DMS153 treated with DMSO at 0.1 percent for 48 hours (cell line): ENCODE measurements at regions not wholly inside any gene's neighbourhood (a gene's known extent, or its start where the extent isn't known, plus 50 kb on each side); places are given as distances from the start of the nearest gene placed in this dataset.

Experiments
- DNase-seq: peaks from one replicate; lab custom pipeline; 2025; ENCODE audit not compliant: unreplicated experiment; lab: John Stamatoyannopoulos, UW

- DNase-seq, result no peak
Observed at GRCh38 chr14:61847861-61848260, 85.6 kb downstream of the SNAPC1 start.

DNA sequence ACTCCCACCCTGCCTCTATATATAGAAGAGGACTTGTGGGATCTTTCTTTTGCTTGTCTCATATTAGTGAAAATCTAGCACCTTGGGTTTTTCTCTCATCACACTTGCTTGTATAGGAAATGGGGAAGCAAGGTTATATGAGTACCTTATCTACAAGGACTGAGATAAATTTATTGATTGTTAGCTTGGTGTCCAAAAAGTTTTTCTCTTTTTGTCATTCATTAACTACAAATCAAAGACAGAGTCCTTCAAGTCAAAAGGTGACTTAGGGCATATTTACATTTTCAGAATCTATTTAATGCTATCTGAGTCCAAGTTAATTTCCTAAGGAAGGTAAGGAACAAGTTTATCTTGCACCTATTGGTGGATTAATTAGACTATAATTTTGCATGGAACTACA, 92.7 kb downstream of the SNAPC1 start:
- DNase-seq, result no peak

DNA sequence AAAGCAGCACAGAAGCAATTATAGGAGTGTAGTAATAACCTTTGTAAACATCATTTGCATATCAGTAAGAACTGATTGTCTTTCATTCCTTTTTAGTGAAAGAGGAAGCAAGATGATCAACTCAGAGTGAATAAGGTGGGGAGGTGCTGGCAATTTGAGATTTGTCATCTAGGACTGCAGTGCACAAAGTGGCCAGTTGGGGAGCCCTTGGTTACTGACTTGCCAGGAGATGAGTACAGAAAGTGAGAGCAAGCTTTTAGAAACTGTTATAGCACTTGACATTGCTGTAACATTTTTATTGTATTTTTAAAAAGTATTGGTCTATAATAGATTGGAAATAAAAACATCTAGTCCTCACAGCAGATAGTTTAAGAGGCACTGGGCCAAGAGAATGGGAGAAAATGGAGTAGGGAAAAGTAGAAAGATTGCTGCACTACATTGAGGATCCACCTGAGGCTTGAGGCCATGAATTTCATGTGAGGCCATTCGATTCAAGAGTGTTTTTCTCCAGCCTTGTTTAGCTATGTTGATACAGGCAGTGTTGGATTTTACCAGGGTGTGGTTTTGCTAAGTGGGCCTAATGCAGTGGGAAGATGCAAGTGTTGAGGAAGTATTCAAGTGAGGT, 98.2 kb downstream of the SNAPC1 start:
- DNase-seq, result no peak

DNA sequence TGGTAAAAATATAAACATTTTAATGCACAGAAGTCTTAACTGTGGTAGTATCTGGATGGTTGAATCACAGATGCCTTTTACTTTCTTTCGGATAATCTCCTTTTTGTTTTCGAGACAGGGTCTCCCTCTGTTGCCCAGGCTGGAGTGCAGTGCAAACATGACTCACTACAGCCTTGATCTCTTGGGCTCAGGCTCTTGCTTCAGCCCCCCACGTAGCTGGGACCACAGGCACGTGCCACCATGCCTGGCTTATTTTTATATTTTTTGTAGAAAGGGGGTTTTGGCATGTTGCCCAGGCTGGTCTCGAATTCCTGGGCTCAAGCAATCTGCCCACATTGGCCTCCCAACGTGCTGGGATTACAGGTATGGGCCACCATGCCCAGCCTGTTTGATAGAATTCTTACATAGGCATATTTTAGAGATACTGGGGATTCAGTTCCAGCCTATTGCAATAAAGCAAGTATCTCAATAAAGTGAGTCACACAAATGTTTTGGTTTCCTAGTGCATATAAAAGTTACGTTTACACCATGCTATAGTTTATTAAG, 99.2 kb downstream of the SNAPC1 start:
- no peak for DNase-seq

DNA sequence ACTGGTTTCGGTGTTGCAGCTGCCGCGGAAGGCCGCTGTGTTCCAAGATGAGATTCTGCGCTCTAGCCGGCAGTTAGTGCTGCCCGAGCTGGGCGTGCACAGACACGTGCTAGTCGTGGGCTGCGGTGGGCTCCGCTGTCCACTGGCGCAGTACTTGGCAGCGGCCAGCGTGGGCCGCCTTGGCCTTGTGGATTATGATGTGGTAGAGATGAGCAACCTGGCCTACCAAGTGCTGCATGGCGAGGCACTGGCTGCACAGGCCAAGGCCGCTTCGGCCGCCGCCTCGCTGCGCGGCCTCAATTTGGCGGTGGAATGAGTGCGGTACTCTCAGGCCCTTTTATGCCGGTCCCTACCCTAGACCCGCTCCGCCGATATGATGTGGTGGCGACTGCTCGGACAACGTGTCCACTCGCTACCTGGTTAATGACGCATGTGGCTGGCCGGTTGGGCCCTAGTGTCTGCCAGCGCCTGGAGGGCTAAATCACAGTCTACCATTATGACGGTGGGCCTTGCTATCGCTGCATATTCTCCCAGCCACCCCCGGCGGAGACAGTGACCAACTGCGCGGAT, 102.2 kb downstream of the SNAPC1 start:
- DNase-seq, result no peak

- no peak for DNase-seq
Observed at GRCh38 chr14:61866932-61867920, 105.0 kb downstream of the SNAPC1 start.

- no peak for DNase-seq
Observed at GRCh38 chr14:61868846-61869245, 106.6 kb downstream of the SNAPC1 start.

- no peak for DNase-seq
Observed at GRCh38 chr14:61870163-61870562, 107.9 kb downstream of the SNAPC1 start.

- DNase-seq, result no peak
Observed at GRCh38 chr14:61872452-61872851, 110.2 kb downstream of the SNAPC1 start.

- no peak for DNase-seq
Observed at GRCh38 chr14:61875483-61875882, 113.3 kb downstream of the SNAPC1 start.

DNA sequence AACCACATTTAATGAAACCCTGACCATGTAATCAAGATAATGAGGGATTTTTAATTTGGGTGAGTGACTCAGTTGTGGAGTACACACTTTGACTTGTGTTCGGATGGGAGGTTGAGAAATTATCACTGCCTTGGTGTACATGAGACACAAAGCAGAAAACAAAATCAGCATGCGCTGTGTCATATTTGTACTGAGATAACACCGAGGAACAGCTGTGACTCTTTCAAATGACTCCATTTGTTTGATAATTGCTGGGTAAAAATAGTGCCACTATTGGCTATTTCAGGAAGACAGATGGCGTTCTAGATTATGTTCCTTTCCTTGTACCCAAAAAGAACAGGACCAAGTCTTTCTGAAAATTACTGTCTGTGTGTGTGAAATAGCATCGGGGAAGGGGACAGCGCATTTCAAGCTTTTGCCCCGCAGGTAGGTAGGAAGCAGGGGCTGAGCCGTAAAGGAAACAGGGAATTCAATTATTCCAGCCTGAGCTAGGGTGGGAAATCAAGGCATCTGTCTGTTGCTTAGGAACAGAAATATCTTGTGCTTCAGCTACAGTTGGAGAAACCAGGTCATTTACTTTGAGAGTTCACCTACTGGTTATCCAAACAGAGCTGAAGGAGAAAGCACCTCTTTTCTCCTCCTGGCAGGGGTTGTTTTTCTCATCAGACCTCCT, 114.3 kb downstream of the SNAPC1 start:
- no peak for DNase-seq

GRCh38 chr14:61877035-61877390, 114.8 kb downstream of the SNAPC1 start:
- no peak for DNase-seq

- no peak for DNase-seq
Observed at GRCh38 chr14:61877768-61878167, 115.5 kb downstream of the SNAPC1 start.

GRCh38 chr14:61878931-61879330, 116.7 kb downstream of the SNAPC1 start:
- no peak for DNase-seq

DNA sequence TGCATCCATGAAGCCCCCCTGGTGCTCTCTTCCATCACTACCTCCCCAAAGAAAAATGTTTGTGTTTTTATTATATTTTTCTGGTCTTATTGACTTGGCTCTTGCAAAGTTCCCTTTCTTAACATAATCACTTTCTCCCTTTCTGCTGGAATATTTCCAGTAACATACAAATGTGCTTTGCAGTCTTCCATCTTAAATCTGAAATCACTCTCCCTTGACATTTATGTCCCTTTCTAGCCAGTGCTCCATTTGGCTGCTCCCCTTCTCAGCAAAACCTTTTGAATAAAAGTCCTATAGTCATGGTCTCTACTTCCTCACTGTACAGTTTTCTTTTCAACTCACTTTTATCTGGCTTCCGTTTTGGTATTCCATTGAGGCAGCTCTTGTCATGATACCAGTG, 118.8 kb downstream of the SNAPC1 start:
- DNase-seq, result no peak

DNA sequence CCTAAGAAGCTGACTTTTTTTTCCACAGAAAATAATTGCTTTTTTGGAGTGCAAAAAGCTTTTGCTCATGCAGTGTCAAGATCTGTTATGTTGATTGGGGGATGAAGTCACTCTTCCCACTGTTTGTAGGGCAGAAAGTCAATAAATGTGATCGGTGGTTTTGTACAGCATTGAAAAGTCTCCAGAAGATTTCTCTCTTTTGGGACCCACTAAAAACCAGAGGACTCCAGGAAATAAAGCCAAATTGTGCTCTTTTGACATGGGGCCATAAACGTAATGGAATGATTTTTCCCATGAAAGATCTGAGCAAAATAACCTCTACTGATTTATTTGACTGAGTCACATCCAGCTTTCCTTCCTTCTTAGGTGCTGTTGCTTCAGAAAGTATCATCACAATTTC, 122.5 kb downstream of the SNAPC1 start:
- DNase-seq, result no peak

- DNase-seq, result no peak
Observed at GRCh38 chr14:61885203-61885961, 123.2 kb downstream of the SNAPC1 start.

GRCh38 chr14:61887628-61888027, 125.4 kb downstream of the SNAPC1 start:
- no peak for DNase-seq

DNA sequence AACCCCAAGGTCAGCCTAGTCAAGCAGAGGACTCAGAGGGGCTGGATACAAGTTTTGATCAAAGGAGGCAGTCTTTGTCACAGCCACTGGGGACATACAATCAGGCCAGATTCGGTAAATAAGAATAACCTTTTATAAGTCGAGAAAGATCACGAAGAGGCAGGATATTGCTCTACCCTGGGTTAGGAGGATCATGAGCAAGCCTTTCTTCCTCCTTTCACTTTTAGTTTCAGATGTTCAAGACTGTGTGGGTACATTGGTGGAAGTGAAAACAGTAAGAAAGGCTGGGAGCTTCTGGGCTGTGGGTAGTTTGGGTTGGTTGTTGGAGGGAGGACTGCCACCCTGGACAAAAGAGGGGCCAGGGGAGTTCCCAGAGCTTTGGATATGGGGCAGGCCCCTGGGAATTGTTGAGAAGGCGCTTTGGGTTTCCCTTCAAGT, 127.7 kb downstream of the SNAPC1 start:
- no peak for DNase-seq

DNA sequence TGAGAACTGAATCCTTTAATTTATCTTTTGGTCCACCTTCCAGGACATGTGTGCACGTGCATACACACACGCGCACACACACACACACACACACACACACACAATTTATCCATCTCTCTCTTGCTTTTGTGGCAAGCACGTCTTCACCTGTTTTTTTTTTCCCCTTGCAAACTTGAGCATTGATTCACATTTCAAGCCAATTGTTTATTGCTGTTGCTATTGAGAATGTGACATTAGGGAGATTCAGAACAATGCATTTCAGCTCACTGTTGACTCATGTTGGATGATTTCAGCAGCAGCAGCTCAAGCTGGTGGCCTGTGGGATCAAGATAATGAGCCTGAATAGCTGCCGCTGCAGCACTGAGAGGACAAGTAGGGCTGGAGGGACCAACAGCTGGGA, 128.9 kb downstream of the SNAPC1 start:
- DNase-seq, result no peak
